Vagina (tissue), 2 donors: ENCODE measurements at regions not wholly inside any gene's neighbourhood (a gene's known extent, or its start where the extent isn't known, plus 50 kb on each side); places are given as distances from the start of the nearest gene placed in this dataset.
"Not testable (repeated sequence)": the region's sequence is repeated elsewhere in the genome, so short reads cannot be mapped to it uniquely, and the experiment has no call there.

Experiments
- POLR2A ChIP-seq, 2 donors: fragments of 450-650 bp; IDR thresholded peaks; one replicate each; pipeline ENCODE4 v1.6.1; 2017; ENCODE audit warnings: antibody characterized with exemption in 2 of 2, mild to moderate bottlenecking in 2 of 2, moderate library complexity in 2 of 2
- POLR2AphosphoS5 ChIP-seq, 2 donors: sonication (generic); formaldehyde crosslinking; IDR thresholded peaks; one replicate each; pipeline ENCODE4 v1.9.0; 2017; ENCODE audit warnings: antibody characterized with exemption in 2 of 2, mild to moderate bottlenecking in 2 of 2, low read depth in 1 of 2; ENCODE audit not compliant: insufficient read depth in 1 of 2
- TF ChIP-seq, protein P1 (sequence below), 3 experiments: fragments of 450-650 bp in 2 of 3; fragments of 200-600 bp in 1 of 3; sonication (generic) in 1 of 3; IDR thresholded peaks; one replicate each; pipeline ENCODE4 v1.5.1; 2017 to 2019; ENCODE audit warnings: antibody characterized with exemption in 3 of 3, mild to moderate bottlenecking in 2 of 3, moderate library complexity in 2 of 3

DNA sequence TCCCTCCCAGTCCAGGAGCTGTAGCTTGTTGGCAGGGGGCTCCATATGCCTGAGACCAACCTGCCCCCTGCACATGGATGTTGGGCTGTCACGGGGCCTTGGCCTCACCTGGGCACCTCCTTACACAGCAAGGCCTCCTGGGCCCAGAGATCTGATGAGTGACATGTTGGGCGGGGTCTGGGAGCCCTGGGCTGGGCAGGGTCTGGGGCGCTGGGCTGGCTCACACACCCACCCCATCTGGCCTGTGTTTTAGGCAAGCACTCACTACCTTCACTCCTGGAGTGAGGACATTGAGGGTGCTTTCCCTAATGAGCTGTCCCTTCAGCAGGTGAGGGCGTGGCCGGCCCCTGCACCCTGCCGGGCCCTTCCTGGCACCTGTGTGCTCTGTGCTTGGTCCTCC, 200.8 kb downstream of the LIPI start:
- TF ChIP-seq, protein P1, sequence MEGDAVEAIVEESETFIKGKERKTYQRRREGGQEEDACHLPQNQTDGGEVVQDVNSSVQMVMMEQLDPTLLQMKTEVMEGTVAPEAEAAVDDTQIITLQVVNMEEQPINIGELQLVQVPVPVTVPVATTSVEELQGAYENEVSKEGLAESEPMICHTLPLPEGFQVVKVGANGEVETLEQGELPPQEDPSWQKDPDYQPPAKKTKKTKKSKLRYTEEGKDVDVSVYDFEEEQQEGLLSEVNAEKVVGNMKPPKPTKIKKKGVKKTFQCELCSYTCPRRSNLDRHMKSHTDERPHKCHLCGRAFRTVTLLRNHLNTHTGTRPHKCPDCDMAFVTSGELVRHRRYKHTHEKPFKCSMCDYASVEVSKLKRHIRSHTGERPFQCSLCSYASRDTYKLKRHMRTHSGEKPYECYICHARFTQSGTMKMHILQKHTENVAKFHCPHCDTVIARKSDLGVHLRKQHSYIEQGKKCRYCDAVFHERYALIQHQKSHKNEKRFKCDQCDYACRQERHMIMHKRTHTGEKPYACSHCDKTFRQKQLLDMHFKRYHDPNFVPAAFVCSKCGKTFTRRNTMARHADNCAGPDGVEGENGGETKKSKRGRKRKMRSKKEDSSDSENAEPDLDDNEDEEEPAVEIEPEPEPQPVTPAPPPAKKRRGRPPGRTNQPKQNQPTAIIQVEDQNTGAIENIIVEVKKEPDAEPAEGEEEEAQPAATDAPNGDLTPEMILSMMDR (IDR thresholded peaks at IDR 0.05) = not testable (repeated sequence)
- TF ChIP-seq POLR2AphosphoS5 (IDR thresholded peaks at IDR 0.05; ENCODE audit: insufficient read depth in 1 of 2, low read depth in 1 of 2); POLR2A (IDR thresholded peaks at IDR 0.05): not testable (repeated sequence)
